Posterior cingulate gyrus (tissue), 11 donors: ENCODE measurements at regions not wholly inside any gene's neighbourhood (a gene's known extent, or its start where the extent isn't known, plus 50 kb on each side); places are given as distances from the start of the nearest gene placed in this dataset.
A peak's percentile ranks its signal among the peaks of the same experiment; 100 is the strongest.
"Not testable (repeated sequence)": the region's sequence is repeated elsewhere in the genome, so short reads cannot be mapped to it uniquely, and the experiment has no call there.

Experiments used
- DNase-seq, 10 donors: peaks; one replicate each; pipeline versions ENCODE4 v3.0.0 to v3.0.0-alpha.2; 2020 to 2021; ENCODE audit warnings: mixed read lengths in 3 of 10
- intact Hi-C: fragments of 100-400 bp; cut with DNase I; formaldehyde crosslinking; loops from one replicate; pipeline ENCODE4 v1.15.1; 2023

GRCh38 chr12:20144341-20144740 is 224.0 kb upstream of the PDE3A start:
- intact Hi-C loops, result no loop called here
- no peak for DNase-seq

GRCh38 chr12:20148241-20148640 is 220.1 kb upstream of the PDE3A start:
- no peak for DNase-seq
- intact Hi-C loops, result no loop called here

- intact Hi-C loops, result no loop called here
- DNase-seq, result no peak
Observed at GRCh38 chr12:20150835-20151422, 217.4 kb upstream of the PDE3A start.

GRCh38 chr12:20154052-20154451 is 214.3 kb upstream of the PDE3A start:
- DNase-seq, result no peak
- intact Hi-C loops, result no loop called here

- no peak for DNase-seq
- intact Hi-C loops, result no loop called here
Observed at GRCh38 chr12:20155374-20155773, 213.0 kb upstream of the PDE3A start.

- intact Hi-C loops, result not testable (repeated sequence)
- DNase-seq, result peak in 3 of 10 donors; percentile 43 to 81 (median 47)
Observed at GRCh38 chr12:20160899-20161298, 207.4 kb upstream of the PDE3A start.

- peak in 2 of 10 donors; percentile 64 to 72 for DNase-seq
- intact Hi-C loops, result no loop called here
Observed at GRCh38 chr12:20174528-20175175, 193.7 kb upstream of the PDE3A start.

- DNase-seq, result no peak
- intact Hi-C loops, result no loop called here
Observed at GRCh38 chr12:20175704-20176388, 192.5 kb upstream of the PDE3A start.

- intact Hi-C loops, result no loop called here
- DNase-seq, result no peak
Observed at GRCh38 chr12:20181416-20182180, 186.7 kb upstream of the PDE3A start.

- intact Hi-C loops, result no loop called here
- DNase-seq, result no peak
Observed at GRCh38 chr12:20183563-20183962, 184.8 kb upstream of the PDE3A start.

- no peak for DNase-seq
- intact Hi-C loops, result no loop called here
Observed at GRCh38 chr12:20184514-20184913, 183.8 kb upstream of the PDE3A start.

- no peak for DNase-seq
- intact Hi-C loops, result no loop called here
Observed at GRCh38 chr12:20187456-20187855, 180.9 kb upstream of the PDE3A start.

GRCh38 chr12:20188930-20189653 is 179.2 kb upstream of the PDE3A start:
- no peak for DNase-seq
- intact Hi-C loops, result no loop called here

GRCh38 chr12:20189767-20190166 is 178.6 kb upstream of the PDE3A start:
- no peak for DNase-seq
- intact Hi-C loops, result no loop called here

- intact Hi-C loops, result no loop called here
- DNase-seq, result no peak
Observed at GRCh38 chr12:20194171-20194570, 174.2 kb upstream of the PDE3A start.

GRCh38 chr12:20196767-20197166 is 171.6 kb upstream of the PDE3A start:
- intact Hi-C loops, result no loop called here
- no peak for DNase-seq

GRCh38 chr12:20197411-20197810 is 170.9 kb upstream of the PDE3A start:
- DNase-seq, result no peak
- intact Hi-C loops, result no loop called here

- DNase-seq, result no peak
- intact Hi-C loops, result no loop called here
Observed at GRCh38 chr12:20199780-20200179, 168.6 kb upstream of the PDE3A start.

GRCh38 chr12:20201733-20202132 is 166.6 kb upstream of the PDE3A start:
- intact Hi-C loops, result no loop called here
- DNase-seq, result no peak

GRCh38 chr12:20205854-20206253 is 162.5 kb upstream of the PDE3A start:
- DNase-seq, result no peak
- intact Hi-C loops, result no loop called here

GRCh38 chr12:20206410-20206809 is 161.9 kb upstream of the PDE3A start:
- no peak for DNase-seq
- intact Hi-C loops, result no loop called here
